ENCODE measurements at regions not wholly inside any gene's neighbourhood (a gene's known extent, or its start where the extent isn't known, plus 50 kb on each side); places are given as distances from the start of the nearest gene placed in this dataset.

DNA sequence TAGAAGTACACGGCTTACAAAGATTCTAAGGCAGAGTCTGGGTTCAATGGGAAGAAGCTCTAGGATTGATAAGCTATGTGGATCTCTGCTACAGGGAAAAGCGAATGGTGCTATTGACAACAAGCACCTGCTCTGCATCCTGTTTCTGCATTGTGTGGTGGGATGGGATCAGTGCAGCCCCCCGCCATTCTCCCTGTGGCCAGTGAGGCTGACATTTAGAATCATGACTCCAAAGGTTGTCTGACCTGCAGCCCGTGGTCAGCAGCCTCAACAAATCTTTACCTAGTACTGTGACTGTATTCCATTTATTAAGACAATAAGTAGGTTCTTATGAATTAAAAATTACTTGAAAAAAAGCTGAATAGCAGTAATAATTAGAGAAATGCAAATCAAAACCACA lies 1477.0 kb upstream of the TMEM132C start:
- H3K36me3 Mint-ChIP-seq (ENCODE audit: insufficient read depth): no peaks in the 10 kb centered on the region
- no peak overlapping the region for H3K4me3 Mint-ChIP-seq (ENCODE audit: low read depth)
- H3K4me1 Mint-ChIP-seq (ENCODE audit: low read depth): no peaks in the 10 kb centered on the region
- DNase-seq (ENCODE audit: low spot score, unreplicated experiment): no peak
- no peaks in the 10 kb centered on the region for H3K9me3 Mint-ChIP-seq (ENCODE audit: low read depth)
- no peak for TF ChIP-seq CTCF (IDR thresholded peaks at IDR 0.05; ENCODE audit: unreplicated experiment)
- H3K27me3 Mint-ChIP-seq: peaks cover 7% of the 10 kb centered on the region
- no peak overlapping the region for H3K27ac Mint-ChIP-seq

DNA sequence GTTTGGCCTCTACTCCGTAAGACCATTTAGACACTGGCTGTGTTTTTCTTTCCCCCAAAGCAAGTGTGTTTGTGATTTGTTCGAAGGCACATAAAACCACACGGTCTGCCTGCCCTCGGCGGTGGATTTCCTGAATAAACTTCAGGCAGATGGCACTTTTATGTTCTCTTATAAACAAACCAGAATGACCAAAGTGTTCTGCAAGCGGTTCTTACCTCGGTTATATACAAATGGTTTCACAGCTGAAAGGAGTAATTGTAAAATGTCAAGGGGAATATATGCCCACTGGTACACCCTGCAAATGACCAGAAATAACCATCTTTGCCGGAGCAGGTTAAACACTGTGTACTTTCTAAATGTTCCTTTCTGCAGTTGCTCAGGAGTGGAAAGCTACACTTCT lies 1475.8 kb upstream of the TMEM132C start:
- H3K4me3 Mint-ChIP-seq (ENCODE audit: low read depth): no peak overlapping the region
- no peaks in the 10 kb centered on the region for H3K4me1 Mint-ChIP-seq (ENCODE audit: low read depth)
- DNase-seq (ENCODE audit: low spot score, unreplicated experiment): no peak
- H3K36me3 Mint-ChIP-seq (ENCODE audit: insufficient read depth): no peaks in the 10 kb centered on the region
- H3K27me3 Mint-ChIP-seq: peaks cover 7% of the 10 kb centered on the region
- H3K27ac Mint-ChIP-seq: no peak overlapping the region
- H3K9me3 Mint-ChIP-seq (ENCODE audit: low read depth): no peaks in the 10 kb centered on the region
- TF ChIP-seq CTCF (IDR thresholded peaks at IDR 0.05; ENCODE audit: unreplicated experiment): no peak

DNA sequence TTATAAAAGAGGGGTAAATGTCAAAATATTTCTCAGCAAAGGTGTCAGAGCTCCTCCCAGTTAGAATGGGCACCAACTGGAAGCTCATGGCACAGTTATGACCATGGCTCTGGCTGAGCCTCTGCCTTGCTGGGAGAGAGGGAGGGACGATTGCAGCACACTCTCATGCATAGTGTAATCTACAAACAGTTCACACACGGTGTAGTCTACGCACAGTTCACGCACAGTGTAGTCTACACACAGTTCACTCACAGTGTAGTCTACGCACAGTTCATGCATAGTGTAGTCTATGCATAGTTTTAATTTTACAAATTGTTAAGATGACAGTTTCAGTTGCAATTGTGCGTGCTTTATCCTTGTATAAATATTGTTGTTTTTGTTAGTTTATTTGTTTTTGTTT lies 1474.6 kb upstream of the TMEM132C start:
- no peak for DNase-seq (ENCODE audit: low spot score, unreplicated experiment)
- TF ChIP-seq CTCF (IDR thresholded peaks at IDR 0.05; ENCODE audit: unreplicated experiment): no peak
- Mint-ChIP-seq H3K4me3 (ENCODE audit: low read depth) (no peak overlapping the region), H3K36me3 (ENCODE audit: insufficient read depth) (no peaks in the 10 kb centered on the region), H3K27ac (no peak overlapping the region), H3K9me3 (ENCODE audit: low read depth) (no peaks in the 10 kb centered on the region), H3K4me1 (ENCODE audit: low read depth) (no peaks in the 10 kb centered on the region), H3K27me3 (peaks cover 3% of the 10 kb centered on the region)

DNA sequence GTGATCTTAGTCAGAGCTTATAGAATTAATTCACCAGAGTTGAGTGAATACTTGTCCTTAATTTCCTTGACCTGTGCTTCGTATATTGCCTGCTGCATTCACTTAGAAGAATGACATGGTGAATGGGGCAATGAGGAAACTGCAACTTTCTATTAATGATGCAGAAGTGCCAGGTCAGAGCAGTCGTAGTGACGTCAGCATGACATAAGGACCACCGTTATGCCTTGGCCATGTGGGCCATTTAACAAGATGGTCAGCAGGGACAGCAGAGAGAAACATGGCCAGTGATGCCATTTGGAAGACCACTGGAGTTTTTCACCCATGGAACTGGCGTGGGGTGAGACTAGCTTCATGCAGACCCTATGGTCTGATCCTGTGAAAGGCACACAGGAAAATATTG lies 1469.4 kb upstream of the TMEM132C start:
- TF ChIP-seq CTCF (IDR thresholded peaks at IDR 0.05; ENCODE audit: unreplicated experiment): no peak
- Mint-ChIP-seq H3K27ac (no peak overlapping the region), H3K36me3 (ENCODE audit: insufficient read depth) (no peaks in the 10 kb centered on the region), H3K4me3 (ENCODE audit: low read depth) (no peak overlapping the region), H3K9me3 (ENCODE audit: low read depth) (no peaks in the 10 kb centered on the region), H3K27me3 (no peaks in the 10 kb centered on the region), H3K4me1 (ENCODE audit: low read depth) (no peaks in the 10 kb centered on the region)
- DNase-seq (ENCODE audit: low spot score, unreplicated experiment): no peak

DNA sequence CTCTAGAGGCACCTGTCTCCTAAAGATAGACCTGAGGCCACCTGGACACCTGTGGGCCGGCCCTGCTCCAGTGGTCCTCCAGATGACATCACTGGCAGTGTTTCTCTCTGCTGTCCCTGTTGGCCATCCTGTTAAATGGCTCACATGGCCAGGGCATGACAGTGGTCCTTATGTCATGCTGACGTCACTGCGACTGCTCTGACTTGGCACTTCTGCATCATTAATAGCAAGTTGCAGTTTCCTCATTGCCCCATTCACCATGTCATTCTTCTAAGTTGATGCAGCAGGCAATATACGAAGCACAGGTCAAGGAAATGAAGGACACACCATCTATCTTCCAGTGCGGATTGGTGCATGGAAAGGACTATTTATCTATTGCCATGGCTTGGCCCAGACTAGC lies 1468.5 kb upstream of the TMEM132C start:
- Mint-ChIP-seq H3K36me3 (ENCODE audit: insufficient read depth) (no peaks in the 10 kb centered on the region), H3K9me3 (ENCODE audit: low read depth) (no peaks in the 10 kb centered on the region), H3K4me3 (ENCODE audit: low read depth) (no peak overlapping the region), H3K27ac (no peak overlapping the region), H3K27me3 (peaks cover 4% of the 10 kb centered on the region), H3K4me1 (ENCODE audit: low read depth) (no peaks in the 10 kb centered on the region)
- DNase-seq (ENCODE audit: low spot score, unreplicated experiment): no peak
- no peak for TF ChIP-seq CTCF (IDR thresholded peaks at IDR 0.05; ENCODE audit: unreplicated experiment)

Data from progenitor cell of endocrine pancreas (in vitro differentiated cells).